Liver (tissue), 8 donors: ENCODE measurements at regions not wholly inside any gene's neighbourhood (a gene's known extent, or its start where the extent isn't known, plus 50 kb on each side); places are given as distances from the start of the nearest gene placed in this dataset.
A peak's percentile ranks its signal among the peaks of the same experiment; 100 is the strongest.

Experiments
- DNase-seq: peaks from one replicate; pipeline ENCODE4 v3.0.0-alpha.2; 2017; ENCODE audit warnings: low spot score
- H3K27ac ChIP-seq, 2 donors: one replicate each; pipeline ENCODE4 v1.7.0; 2013; ENCODE audit warnings: inconsistent platforms in 2 of 2, low read length in 2 of 2, control low read depth in 1 of 2, low read depth in 1 of 2, mild to moderate bottlenecking in 1 of 2
- H3K27me3 ChIP-seq, 4 donors: one replicate each; pipeline versions ENCODE4 v1.6.1 to v1.7.0; 2013; ENCODE audit warnings: low read length in 3 of 4, inconsistent platforms in 1 of 4, mild to moderate bottlenecking in 1 of 4, moderate library complexity in 1 of 4; ENCODE audit not compliant: control insufficient read depth in 4 of 4, insufficient read depth in 4 of 4
- H3K36me3 ChIP-seq, 4 donors: one replicate each; pipeline versions ENCODE4 v1.6.1 to v1.7.0; 2013; ENCODE audit warnings: low read length in 3 of 4, mild to moderate bottlenecking in 3 of 4, low read depth in 1 of 4, moderate library complexity in 1 of 4; ENCODE audit not compliant: control insufficient read depth in 4 of 4, insufficient read depth in 3 of 4
- H3K4me1 ChIP-seq, 4 donors: one replicate each; pipeline versions ENCODE4 v1.6.1 to v1.7.0; 2013; ENCODE audit warnings: low read length in 3 of 4, mild to moderate bottlenecking in 3 of 4, moderate library complexity in 1 of 4; ENCODE audit not compliant: control insufficient read depth in 4 of 4, insufficient read depth in 4 of 4
- H3K4me3 ChIP-seq, 3 donors: one replicate each; pipeline versions ENCODE4 v1.6.1 to v1.7.0; 2013; ENCODE audit warnings: low read length in 3 of 3, control low read depth in 1 of 3, low read depth in 1 of 3, mild to moderate bottlenecking in 1 of 3
- H3K9ac ChIP-seq, 2 donors: one replicate each; pipeline ENCODE4 v1.7.0; 2013; ENCODE audit warnings: low read length in 2 of 2, mild to moderate bottlenecking in 2 of 2, moderate library complexity in 2 of 2, control low read depth in 1 of 2, low read depth in 1 of 2
- H3K9me3 ChIP-seq, 4 donors: one replicate each; pipeline versions ENCODE4 v1.6.1 to v1.7.0; 2013; ENCODE audit warnings: low read length in 3 of 4; ENCODE audit not compliant: control insufficient read depth in 4 of 4
- CTCF ChIP-seq: fragments of 150-350 bp; IDR thresholded peaks from 2 replicates; pipeline ENCODE4 v1.5.1; 2017; ENCODE audit warnings: improper control_type of control experiment, low read depth, low read length; ENCODE audit not compliant: missing input control
- EGR1 ChIP-seq, 2 donors: IDR thresholded peaks; 2 replicates each; pipeline ENCODE4 v1.6.1; 2016 to 2018; ENCODE audit warnings: antibody characterized with exemption in 2 of 2, low read depth in 2 of 2
- FOXA1 ChIP-seq: IDR thresholded peaks from 2 replicates; pipeline ENCODE4 v1.6.1; 2016; ENCODE audit warnings: antibody characterized with exemption
- FOXA2 ChIP-seq: IDR thresholded peaks from 2 replicates; pipeline ENCODE4 v1.6.1; 2016; ENCODE audit warnings: antibody characterized with exemption
- GABPA ChIP-seq, 2 donors: IDR thresholded peaks in 1 of 2; conservative IDR thresholded peaks in 1 of 2; 2 replicates each; pipeline ENCODE4 v1.6.1; 2016; ENCODE audit warnings: antibody characterized with exemption in 2 of 2, mild to moderate bottlenecking in 1 of 2, moderate library complexity in 1 of 2
- HNF4A ChIP-seq, 2 donors: conservative IDR thresholded peaks; 2 replicates each; pipeline ENCODE4 v1.6.1; 2016; ENCODE audit warnings: antibody characterized with exemption in 2 of 2, mild to moderate bottlenecking in 2 of 2
- HNF4G ChIP-seq: IDR thresholded peaks from 2 replicates; pipeline ENCODE4 v1.6.1; 2016; ENCODE audit warnings: antibody characterized with exemption
- JUND ChIP-seq, 2 donors: IDR thresholded peaks; 2 replicates each; pipeline ENCODE4 v1.6.1; 2016; ENCODE audit warnings: antibody characterized with exemption in 2 of 2
- NR2F2 ChIP-seq: IDR thresholded peaks from 2 replicates; pipeline ENCODE4 v1.6.1; 2016; ENCODE audit warnings: antibody characterized with exemption
- RAD21 ChIP-seq, 2 donors: IDR thresholded peaks; 2 replicates each; pipeline ENCODE4 v1.6.1; 2016; ENCODE audit warnings: antibody characterized with exemption in 2 of 2, mild to moderate bottlenecking in 2 of 2
- RXRA ChIP-seq, 2 donors: IDR thresholded peaks; 2 replicates each; pipeline ENCODE4 v1.6.1; 2017 to 2018; ENCODE audit warnings: antibody characterized with exemption in 2 of 2, mild to moderate bottlenecking in 1 of 2
- SP1 ChIP-seq: IDR thresholded peaks from 2 replicates; pipeline ENCODE4 v1.6.1; 2018; ENCODE audit warnings: antibody characterized with exemption, mild to moderate bottlenecking
- TAF1 ChIP-seq: conservative IDR thresholded peaks from 2 replicates; pipeline ENCODE4 v1.6.1; 2016; ENCODE audit warnings: antibody characterized with exemption, mild to moderate bottlenecking
- YY1 ChIP-seq: IDR thresholded peaks from 2 replicates; pipeline ENCODE4 v1.6.1; 2016; ENCODE audit warnings: antibody characterized with exemption, mild to moderate bottlenecking
- ZBTB33 ChIP-seq: IDR thresholded peaks from 2 replicates; pipeline ENCODE4 v1.6.1; 2016; ENCODE audit warnings: antibody characterized with exemption
- WGBS: extraction: QIAGEN DNeasy Blood & Tissue Kit; methylation state at CpG from one replicate; pipeline ENCODE4 v1.1.7; 2013; 5-methylcytosine and 5-hydroxymethylcytosine counted together
- TF ChIP-seq, protein P1 (sequence below): IDR thresholded peaks from 2 replicates; pipeline ENCODE4 v1.6.1; 2016; ENCODE audit warnings: antibody characterized with exemption
- TF ChIP-seq, protein P2 (sequence below): IDR thresholded peaks from 2 replicates; pipeline ENCODE4 v1.6.1; 2016; ENCODE audit warnings: antibody characterized with exemption, mild to moderate bottlenecking
- TF ChIP-seq, protein P3 (sequence below): IDR thresholded peaks from 2 replicates; pipeline ENCODE4 v1.6.1; 2016; ENCODE audit warnings: antibody characterized with exemption
- donor health status: healthy.
- donor health status: healthy.
- donor health status: healthy.
- donor health status: healthy.
- donor health status: healthy.

DNA sequence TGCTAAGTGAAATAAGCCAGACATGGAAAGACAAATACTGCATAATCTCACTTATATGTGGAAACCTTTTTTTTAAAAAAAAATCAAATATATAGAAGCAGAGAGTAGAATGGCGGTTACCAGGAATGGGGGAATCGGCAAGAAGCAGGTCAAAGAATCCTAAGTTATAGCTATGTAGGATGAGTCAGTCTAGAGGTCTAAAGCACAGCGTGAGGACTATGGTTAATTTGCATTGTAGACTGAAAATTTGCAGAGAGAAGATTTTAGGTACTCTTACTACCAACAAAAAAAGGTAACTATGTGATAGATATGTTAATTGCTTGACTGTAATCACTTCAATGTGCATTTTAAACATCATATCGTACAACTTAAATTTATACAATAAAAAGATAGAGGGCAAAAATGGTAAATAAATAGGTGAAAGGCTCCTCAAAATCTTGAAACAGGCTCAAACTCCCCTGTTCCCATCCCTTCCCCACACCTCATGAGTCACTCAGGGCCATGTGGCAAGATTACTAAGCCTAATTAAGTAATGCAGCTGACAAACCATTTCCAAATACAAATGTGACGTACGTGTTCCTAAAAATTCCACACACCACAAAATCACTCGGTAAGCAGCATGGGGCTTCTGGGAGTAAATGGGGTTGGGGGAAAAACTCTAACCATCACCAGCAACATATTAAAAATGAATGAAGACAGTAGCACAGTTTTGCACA lies 159.0 kb downstream of the USP12 start:
- no peak overlapping the region for H3K27ac ChIP-seq
- no peaks in the 10 kb centered on the region for H3K36me3 ChIP-seq
- WGBS, result 90% methylated on average over 7 of the region's 7 CpGs
- no peaks in the 10 kb centered on the region for H3K27me3 ChIP-seq
- peak; percentile 2 for DNase-seq
- H3K9ac ChIP-seq, result no peak overlapping the region
- H3K9me3 ChIP-seq, result no peaks in the 10 kb centered on the region
- no peak overlapping the region for H3K4me3 ChIP-seq
- TF ChIP-seq JUND (IDR thresholded peaks at IDR 0.05) (no peak), HNF4G (no peak), EGR1 (IDR thresholded peaks at IDR 0.05; ENCODE audit: low read depth in 2 of 2) (no peak), TAF1 (no peak), YY1 (no peak), SP1 (no peak), CTCF (no peak), RAD21 (IDR thresholded peaks at IDR 0.05) (no peak), NR2F2 (no peak)
- TF ChIP-seq, protein P1, sequence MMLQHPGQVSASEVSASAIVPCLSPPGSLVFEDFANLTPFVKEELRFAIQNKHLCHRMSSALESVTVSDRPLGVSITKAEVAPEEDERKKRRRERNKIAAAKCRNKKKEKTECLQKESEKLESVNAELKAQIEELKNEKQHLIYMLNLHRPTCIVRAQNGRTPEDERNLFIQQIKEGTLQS, result no peak
- TF ChIP-seq, protein P2, sequence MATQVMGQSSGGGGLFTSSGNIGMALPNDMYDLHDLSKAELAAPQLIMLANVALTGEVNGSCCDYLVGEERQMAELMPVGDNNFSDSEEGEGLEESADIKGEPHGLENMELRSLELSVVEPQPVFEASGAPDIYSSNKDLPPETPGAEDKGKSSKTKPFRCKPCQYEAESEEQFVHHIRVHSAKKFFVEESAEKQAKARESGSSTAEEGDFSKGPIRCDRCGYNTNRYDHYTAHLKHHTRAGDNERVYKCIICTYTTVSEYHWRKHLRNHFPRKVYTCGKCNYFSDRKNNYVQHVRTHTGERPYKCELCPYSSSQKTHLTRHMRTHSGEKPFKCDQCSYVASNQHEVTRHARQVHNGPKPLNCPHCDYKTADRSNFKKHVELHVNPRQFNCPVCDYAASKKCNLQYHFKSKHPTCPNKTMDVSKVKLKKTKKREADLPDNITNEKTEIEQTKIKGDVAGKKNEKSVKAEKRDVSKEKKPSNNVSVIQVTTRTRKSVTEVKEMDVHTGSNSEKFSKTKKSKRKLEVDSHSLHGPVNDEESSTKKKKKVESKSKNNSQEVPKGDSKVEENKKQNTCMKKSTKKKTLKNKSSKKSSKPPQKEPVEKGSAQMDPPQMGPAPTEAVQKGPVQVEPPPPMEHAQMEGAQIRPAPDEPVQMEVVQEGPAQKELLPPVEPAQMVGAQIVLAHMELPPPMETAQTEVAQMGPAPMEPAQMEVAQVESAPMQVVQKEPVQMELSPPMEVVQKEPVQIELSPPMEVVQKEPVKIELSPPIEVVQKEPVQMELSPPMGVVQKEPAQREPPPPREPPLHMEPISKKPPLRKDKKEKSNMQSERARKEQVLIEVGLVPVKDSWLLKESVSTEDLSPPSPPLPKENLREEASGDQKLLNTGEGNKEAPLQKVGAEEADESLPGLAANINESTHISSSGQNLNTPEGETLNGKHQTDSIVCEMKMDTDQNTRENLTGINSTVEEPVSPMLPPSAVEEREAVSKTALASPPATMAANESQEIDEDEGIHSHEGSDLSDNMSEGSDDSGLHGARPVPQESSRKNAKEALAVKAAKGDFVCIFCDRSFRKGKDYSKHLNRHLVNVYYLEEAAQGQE, result no peak
- TF ChIP-seq, protein P3, sequence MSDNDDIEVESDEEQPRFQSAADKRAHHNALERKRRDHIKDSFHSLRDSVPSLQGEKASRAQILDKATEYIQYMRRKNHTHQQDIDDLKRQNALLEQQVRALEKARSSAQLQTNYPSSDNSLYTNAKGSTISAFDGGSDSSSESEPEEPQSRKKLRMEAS, result no peak
- H3K4me1 ChIP-seq, result no peaks in the 10 kb centered on the region

- H3K9me3 ChIP-seq, result no peaks in the 10 kb centered on the region
- no peak overlapping the region for H3K9ac ChIP-seq
- H3K4me3 ChIP-seq, result no peak overlapping the region
- H3K4me1 ChIP-seq, result peaks cover 1 to 7% (median 6%) of the 10 kb centered on the region in 4 donors
- peak; percentile 31 for DNase-seq
- H3K27ac ChIP-seq, result no peak overlapping the region
- 83% methylated on average over 5 of the region's 5 CpGs for WGBS
- no peaks in the 10 kb centered on the region for H3K27me3 ChIP-seq
- H3K36me3 ChIP-seq, result no peaks in the 10 kb centered on the region
- TF ChIP-seq JUND (IDR thresholded peaks at IDR 0.05) (no peak), NR2F2 (no peak), FOXA1 (no peak), ZBTB33 (no peak), GABPA (IDR thresholded peaks at IDR 0.05 in 1 of 2, conservative IDR thresholded peaks at IDR 0.05 in 1 of 2) (no peak), HNF4A (conservative IDR thresholded peaks at IDR 0.05) (no peak), FOXA2 (no peak), TAF1 (no peak), RXRA (IDR thresholded peaks at IDR 0.05) (no peak), CTCF (no peak), SP1 (no peak), YY1 (no peak), RAD21 (IDR thresholded peaks at IDR 0.05) (no peak), EGR1 (IDR thresholded peaks at IDR 0.05; ENCODE audit: low read depth in 2 of 2) (no peak)
- TF ChIP-seq, protein P3, result no peak
Measured at GRCh38 chr13:27011661-27012060, 159.9 kb downstream of the USP12 start.
